ENCODE measurements at regions not wholly inside any gene's neighbourhood (a gene's known extent, or its start where the extent isn't known, plus 50 kb on each side); places are given as distances from the start of the nearest gene placed in this dataset.
"Not testable (repeated sequence)": the region's sequence is repeated elsewhere in the genome, so short reads cannot be mapped to it uniquely, and the experiment has no call there.

DNA sequence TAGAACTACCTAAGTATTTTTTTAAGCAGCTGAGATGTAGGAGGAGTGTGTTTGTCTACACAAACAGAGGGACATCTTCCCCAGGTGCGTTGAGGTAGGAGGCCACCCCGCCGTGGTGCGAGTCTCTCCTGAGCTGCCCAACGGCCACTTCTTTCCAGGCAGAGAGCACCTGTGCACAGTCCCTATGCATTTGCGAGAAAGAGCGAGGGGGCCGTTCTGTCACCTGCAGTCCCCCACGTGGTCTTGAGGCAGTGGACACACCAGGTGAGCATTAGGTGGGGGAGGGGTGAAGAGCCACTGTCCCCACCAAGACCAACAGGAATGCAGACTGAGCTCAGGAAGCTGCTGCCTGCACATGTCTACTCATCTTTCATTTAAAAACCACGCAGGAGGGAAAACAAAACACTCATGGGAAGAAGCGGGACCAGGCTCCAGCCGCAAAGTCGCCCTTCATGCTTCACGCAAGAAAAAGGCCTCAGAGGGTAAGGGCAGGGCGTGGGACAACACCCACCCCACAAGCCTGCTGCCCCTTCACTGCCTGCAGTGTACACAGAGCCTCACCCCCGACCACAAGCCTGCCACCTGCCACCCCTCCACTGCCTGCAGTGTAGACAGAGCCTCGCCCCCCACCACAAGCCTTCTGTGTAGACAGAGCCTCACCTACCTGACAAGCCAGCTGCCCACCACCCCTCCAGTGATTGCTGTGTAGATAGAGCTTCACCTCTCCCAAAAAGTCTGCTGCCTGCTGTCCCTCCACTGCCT is 142.0 kb downstream of the DLL1 start:
- Histone ChIP-seq H3K27ac (no peak overlapping the region), H3K4me1 (peaks cover 0 to 26% (median 17%) of the 10 kb centered on the region in 4 donors), H3K27me3 (no peaks in the 10 kb centered on the region), H3K9me3 (no peaks in the 10 kb centered on the region), H3K36me3 (no peaks in the 10 kb centered on the region), H3K4me3 (no peak overlapping the region)
- peak; percentile 55 for DNase-seq
- WGBS, 2 donors = 52 to 67% methylated on average over 17 of the region's 17 CpGs
- intact Hi-C loops (cut with DNase I) = no loop called here
- no peak for TF ChIP-seq POLR2AphosphoS5 (IDR thresholded peaks at IDR 0.05)
- no peak for TF ChIP-seq POLR2A (IDR thresholded peaks at IDR 0.05)
- TF ChIP-seq EP300 (IDR thresholded peaks at IDR 0.05) = no peak
- TF ChIP-seq, protein P1, sequence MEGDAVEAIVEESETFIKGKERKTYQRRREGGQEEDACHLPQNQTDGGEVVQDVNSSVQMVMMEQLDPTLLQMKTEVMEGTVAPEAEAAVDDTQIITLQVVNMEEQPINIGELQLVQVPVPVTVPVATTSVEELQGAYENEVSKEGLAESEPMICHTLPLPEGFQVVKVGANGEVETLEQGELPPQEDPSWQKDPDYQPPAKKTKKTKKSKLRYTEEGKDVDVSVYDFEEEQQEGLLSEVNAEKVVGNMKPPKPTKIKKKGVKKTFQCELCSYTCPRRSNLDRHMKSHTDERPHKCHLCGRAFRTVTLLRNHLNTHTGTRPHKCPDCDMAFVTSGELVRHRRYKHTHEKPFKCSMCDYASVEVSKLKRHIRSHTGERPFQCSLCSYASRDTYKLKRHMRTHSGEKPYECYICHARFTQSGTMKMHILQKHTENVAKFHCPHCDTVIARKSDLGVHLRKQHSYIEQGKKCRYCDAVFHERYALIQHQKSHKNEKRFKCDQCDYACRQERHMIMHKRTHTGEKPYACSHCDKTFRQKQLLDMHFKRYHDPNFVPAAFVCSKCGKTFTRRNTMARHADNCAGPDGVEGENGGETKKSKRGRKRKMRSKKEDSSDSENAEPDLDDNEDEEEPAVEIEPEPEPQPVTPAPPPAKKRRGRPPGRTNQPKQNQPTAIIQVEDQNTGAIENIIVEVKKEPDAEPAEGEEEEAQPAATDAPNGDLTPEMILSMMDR (IDR thresholded peaks at IDR 0.05) = no peak

DNA sequence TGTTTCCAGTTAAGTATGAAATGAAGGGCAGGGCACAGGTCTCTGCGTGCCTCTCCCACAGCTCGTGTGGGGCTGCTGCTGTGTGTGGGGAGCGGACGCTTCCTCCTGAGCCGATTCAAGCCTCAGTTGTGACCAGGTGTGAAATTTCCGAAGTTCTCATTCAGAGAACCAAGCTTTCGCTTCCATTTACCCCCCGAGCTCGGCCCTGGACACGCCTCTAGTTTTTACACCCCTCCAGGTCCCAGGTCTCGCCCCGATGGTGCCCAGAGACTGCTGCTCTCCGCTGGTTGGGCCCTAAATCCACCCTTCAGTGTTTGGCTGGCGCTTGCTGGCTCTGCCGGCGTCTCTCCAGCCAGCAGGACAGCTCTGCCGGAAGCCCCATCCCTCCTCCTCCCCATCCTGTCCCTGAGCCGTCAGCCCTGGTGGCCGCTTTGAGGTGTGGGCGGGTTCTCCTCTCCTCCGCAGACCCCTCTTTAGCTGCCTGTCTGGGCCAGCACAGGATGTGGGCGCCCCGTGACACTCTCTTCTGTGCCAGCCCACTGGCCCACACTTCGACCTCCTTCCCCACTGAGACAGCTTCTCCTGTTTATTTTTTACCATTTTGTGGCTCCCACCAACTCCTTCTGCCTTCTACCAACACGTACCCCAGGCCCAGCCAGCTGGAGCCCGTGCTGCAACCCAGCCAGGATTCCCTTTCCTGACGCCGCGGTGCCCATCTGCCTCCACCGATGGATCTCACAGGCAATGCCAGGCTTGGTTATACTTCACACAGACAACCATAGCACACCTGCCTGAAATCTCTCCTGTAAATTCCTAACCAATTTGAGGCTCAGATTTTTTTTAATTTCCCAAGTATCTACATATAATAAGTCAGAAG is 142.8 kb downstream of the DLL1 start:
- DNase-seq = peak; percentile 56
- intact Hi-C loops (cut with DNase I) = no loop called here
- H3K27me3 ChIP-seq = no peaks in the 10 kb centered on the region
- TF ChIP-seq EP300 (IDR thresholded peaks at IDR 0.05) = no peak
- no peak overlapping the region for H3K27ac ChIP-seq
- H3K36me3 ChIP-seq = no peaks in the 10 kb centered on the region
- no peak overlapping the region for H3K4me3 ChIP-seq
- no peaks in the 10 kb centered on the region for H3K9me3 ChIP-seq
- 39 to 58% methylated on average over 30 of the region's 30 CpGs for WGBS, 2 donors
- peaks cover 0 to 27% (median 13%) of the 10 kb centered on the region in 4 donors for H3K4me1 ChIP-seq

DNA sequence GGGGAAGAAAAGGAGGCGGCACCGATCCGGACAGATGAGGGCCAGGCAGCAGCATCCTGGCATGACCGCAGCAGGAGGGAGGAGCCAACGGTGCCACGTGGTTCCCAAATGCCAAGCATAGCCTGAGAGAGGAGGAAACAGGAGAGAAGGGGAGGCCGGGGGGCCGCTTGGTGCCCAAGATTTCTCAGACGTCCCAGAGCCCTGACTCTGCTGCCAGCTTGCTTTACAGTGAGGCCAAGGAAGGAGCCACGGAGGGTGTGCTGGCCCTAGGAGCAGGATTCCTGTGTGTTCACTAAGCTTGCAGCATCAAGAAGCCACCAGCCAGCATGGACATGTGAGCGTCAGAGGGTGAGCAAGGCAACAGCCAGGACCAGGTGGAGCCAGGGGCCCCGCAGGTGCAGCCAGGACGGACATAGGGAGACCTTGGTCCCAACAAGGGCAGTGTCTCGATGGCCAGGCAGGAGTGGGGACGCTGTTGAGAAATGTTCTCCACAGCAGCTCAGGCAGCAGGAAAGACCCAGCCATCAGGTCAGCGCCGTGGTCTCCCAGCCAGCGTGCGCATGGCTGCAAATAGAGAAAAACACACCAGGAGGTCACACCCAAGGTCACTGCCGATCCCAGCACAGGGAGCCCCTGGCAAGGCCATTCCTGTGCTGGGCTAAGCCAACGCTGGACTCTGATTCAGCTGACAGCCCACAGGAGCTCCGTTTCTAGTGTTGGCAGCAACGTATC is 143.7 kb downstream of the DLL1 start:
- DNase-seq = peak; percentile 68
- H3K36me3 ChIP-seq = no peaks in the 10 kb centered on the region
- H3K9me3 ChIP-seq = no peaks in the 10 kb centered on the region
- intact Hi-C loops (cut with DNase I) = no loop called here
- H3K4me1 ChIP-seq = peaks cover 0 to 19% (median 6%) of the 10 kb centered on the region in 4 donors
- TF ChIP-seq, protein P1 (IDR thresholded peaks at IDR 0.05) = no peak
- no peak for TF ChIP-seq POLR2A (IDR thresholded peaks at IDR 0.05)
- no peak for TF ChIP-seq EP300 (IDR thresholded peaks at IDR 0.05)
- TF ChIP-seq POLR2AphosphoS5 (IDR thresholded peaks at IDR 0.05) = no peak
- no peaks in the 10 kb centered on the region for H3K27me3 ChIP-seq
- H3K27ac ChIP-seq = no peak overlapping the region
- WGBS, 2 donors = 67 to 74% methylated on average over 23 of the region's 23 CpGs
- H3K4me3 ChIP-seq = no peak overlapping the region

DNA sequence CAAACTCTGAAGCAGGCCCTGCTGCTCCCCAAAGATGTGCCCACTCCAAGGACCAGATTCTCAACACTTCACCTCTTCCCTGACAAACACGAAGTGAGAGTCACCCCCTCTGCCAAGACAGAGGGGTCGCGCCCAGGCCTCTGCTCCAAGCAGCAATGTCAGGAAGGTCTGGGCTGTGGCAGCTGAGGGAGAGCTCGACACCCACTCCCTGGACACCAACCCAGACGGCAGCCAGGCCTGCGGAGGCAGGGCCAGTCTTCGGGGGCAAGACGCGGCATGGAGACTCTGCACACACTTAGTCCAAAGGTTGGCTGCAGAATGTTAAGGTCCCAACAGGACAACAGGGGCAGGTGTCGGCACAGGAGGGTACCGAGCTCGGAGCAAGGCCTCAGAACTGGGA is 144.2 kb downstream of the DLL1 start:
- no peak for TF ChIP-seq EP300 (IDR thresholded peaks at IDR 0.05)
- TF ChIP-seq POLR2AphosphoS5 (IDR thresholded peaks at IDR 0.05) = no peak
- TF ChIP-seq, protein P1 (IDR thresholded peaks at IDR 0.05) = no peak
- no peak for TF ChIP-seq POLR2A (IDR thresholded peaks at IDR 0.05)
- peak; percentile 56 for DNase-seq
- peaks cover 0 to 18% (median 6%) of the 10 kb centered on the region in 4 donors for H3K4me1 ChIP-seq
- no peaks in the 10 kb centered on the region for H3K9me3 ChIP-seq
- H3K27ac ChIP-seq = no peak overlapping the region
- WGBS, 2 donors = 72 to 78% methylated on average over 11 of the region's 12 CpGs
- no peaks in the 10 kb centered on the region for H3K27me3 ChIP-seq
- no peak overlapping the region for H3K4me3 ChIP-seq
- intact Hi-C loops (cut with DNase I) = no loop called here
- no peaks in the 10 kb centered on the region for H3K36me3 ChIP-seq

DNA sequence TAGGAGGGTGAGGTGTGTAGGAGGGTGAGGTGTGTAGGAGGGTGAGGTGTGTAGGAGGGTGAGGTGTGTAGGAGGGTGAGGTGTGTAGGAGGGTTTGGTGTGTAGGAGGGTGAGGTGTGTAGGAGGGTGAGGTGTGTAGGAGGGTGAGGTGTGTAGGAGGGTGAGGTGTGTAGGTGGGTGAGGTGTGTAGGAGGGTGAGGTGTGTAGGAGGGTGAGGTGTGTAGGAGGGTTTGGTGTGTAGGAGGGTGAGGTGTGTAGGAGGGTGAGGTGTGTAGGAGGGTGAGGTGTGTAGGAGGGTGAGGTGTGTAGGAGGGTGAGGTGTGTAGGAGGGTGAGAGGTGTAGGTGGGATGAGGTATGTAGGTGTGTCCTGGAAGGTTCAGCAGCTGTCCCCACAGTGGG is 144.7 kb downstream of the DLL1 start:
- H3K27ac ChIP-seq; intact Hi-C loops (cut with DNase I); H3K36me3 ChIP-seq; H3K4me3 ChIP-seq; H3K9me3 ChIP-seq; DNase-seq; H3K27me3 ChIP-seq: not testable (repeated sequence)
- peaks cover 0 to 18% (median 6%) of the 10 kb centered on the region in 4 donors for H3K4me1 ChIP-seq

DNA sequence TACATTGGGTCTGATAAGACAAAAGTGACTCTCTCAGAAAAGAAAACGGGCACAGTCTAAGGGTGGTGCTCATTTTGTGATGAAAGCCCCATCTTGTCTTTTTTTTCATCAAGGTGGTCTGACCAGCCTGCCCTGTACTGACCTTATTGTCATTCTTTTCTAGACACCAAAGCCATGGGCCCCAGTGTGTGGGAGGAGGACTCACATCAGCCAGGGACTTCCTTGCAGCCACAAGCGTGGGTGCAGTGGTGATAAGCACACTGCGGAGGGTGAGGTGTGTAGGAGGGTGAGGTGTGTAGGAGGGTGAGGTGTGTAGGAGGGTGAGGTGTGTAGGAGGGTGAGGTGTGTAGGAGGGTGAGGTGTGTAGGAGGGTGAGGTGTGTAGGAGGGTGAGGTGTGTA is 145.2 kb downstream of the DLL1 start:
- H3K4me3 ChIP-seq; H3K27ac ChIP-seq; DNase-seq; H3K27me3 ChIP-seq; H3K9me3 ChIP-seq; H3K36me3 ChIP-seq; intact Hi-C loops (cut with DNase I): not testable (repeated sequence)
- H3K4me1 ChIP-seq = peaks cover 0 to 18% (median 6%) of the 10 kb centered on the region in 4 donors
- WGBS, 2 donors = 42 to 58% methylated on average over 3 of the region's 3 CpGs
